ENCODE measurements at regions not wholly inside any gene's neighbourhood (a gene's known extent, or its start where the extent isn't known, plus 50 kb on each side); places are given as distances from the start of the nearest gene placed in this dataset.

DNA sequence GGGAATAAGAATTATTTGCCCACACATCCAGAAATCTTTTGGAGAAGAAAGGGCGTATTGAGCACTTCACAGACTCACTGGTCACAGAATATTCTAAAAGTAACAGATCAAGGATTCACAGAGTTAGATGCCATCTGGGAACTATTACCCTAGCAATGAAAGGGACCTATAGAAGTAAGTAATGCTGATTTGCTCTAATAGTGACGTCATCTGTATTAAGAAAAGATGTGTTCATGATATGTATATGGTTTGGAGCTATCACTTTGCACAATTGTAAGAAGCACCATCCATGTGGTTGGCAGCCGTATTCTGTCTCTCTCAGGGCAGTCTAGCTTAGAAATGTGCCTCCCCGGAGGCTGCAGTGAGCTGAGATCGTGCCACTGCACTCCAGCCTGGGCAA lies 52.8 kb upstream of the SV2C start:
- no peak for DNase-seq (ENCODE audit: low read depth in 2 of 3, low spot score in 2 of 3)

DNA sequence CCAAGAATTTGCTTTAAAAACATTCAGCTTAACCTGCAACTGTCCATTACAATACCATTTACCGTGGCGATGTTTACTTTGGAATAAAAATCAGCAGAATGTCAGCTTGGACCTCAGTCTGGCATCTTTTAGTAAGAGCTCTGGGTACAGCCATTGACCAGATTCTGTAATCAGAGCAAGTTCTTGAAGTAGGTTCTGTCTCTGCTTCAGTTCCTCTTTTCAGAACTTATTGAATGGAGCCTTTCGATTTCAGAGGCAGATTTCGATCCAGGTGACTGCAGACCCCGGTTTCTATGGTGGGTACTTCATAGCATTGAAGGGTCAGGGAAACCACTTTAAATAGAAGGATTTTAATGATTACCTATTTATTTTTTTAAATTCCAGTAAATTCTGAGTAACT lies 53.4 kb upstream of the SV2C start:
- no peak for DNase-seq (ENCODE audit: low read depth in 2 of 3, low spot score in 2 of 3)

DNA sequence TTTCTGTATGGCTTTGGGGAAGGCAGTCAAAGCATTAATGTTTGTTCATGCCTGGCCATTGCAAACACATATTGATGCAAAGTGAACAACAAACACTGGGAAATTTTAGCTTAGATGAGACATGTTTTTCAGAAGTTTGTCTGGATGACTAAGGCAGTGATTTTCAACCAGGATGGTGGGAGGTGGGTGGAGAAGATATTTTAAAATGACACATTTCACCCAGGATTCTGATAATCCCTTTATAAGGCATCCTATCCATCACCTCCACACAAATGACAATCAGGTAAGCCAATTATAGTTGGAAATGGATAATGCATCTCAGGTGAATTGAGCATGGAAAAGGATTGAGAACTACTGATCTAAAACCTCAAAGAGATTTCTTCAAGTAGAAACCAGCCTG lies 57.4 kb upstream of the SV2C start:
- no peak for DNase-seq (ENCODE audit: low read depth in 2 of 3, low spot score in 2 of 3)

DNA sequence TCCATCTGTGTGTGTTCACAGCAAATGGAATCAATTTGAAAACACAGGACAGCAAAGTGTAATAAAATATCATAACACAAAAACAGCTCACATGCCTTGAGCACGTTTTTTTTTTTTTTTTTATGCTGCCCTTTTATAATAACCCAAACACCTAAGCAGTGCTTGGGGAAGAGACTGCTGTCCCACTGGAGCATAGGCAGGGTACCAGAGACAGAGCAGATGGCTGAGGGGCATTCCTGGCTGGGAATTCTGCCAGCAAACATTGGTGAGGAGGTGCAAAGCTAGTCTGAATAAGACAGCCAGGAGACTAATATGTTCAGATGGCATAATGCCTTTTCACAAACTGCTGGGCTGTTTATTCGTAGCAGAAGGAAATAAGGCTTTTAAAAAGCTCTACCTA lies 58.1 kb upstream of the SV2C start:
- DNase-seq (ENCODE audit: low read depth in 2 of 3, low spot score in 2 of 3): no peak

DNA sequence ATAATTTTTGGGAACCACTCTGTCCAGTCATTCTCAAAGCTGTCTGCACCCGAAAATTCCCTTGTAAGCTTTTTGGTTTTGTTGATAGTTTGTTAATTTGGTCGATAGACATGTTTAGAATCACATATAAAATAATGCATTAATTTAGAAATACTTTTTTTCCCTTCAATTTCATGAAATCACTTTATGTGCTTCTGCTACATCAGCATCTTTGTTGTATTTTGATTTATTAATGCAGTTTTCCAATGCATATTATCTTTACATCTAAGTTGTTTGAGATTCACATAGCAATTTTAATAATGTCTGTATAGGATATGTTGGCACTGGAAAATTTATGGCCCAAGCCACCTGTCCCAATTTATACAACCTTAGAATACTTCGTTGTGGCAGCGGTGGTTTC lies 60.6 kb upstream of the SV2C start:
- DNase-seq (ENCODE audit: low read depth in 2 of 3, low spot score in 2 of 3): no peak

DNA sequence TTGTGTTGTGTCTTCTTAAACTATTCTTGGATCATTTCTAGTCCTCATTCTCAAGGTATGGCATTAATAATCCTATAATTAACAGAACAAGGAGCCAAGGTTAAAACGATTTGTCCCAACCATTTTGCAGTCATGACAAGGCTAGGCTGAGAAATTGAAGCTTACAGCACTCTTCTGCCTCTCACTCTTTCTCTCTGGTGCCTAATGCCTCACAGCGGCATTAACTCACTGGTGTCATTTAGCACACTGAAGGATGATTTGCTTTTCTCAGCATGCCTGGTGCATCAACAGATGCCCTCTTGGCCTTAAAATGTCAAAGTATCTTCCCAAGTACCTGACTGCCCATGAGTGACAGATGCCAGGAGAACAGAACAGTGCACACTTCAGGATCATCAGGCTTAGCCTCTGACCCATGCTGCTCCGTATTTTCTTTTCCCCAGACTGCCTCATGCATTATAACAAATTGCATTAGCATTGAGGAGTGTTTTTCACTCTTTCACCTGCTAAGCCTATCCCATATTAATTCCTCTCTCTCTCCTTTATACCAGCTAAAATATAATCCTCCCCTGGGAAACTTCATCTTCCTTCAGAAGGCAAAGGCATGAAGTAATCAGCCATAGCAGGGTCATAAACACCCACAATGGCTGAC lies 61.1 kb upstream of the SV2C start:
- DNase-seq (ENCODE audit: low read depth in 2 of 3, low spot score in 2 of 3): no peak

DNA sequence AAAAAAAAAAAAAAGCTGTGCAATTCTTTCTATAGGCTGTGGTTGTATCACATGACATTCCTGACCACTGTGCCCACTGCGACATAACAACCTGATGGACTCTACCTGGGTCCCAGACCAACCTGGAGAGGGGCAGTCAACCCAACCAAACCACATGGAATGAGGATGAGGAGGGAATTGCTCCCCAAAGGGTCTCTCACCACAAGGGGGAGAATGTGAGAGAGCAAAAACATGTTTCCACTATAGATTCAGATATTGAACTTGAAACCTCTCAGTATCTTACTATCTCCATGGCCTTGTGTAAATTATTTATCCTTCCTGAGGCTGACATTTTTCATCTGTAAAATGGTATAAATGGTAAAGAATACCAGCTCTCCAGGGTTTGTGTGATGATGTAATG lies 66.9 kb upstream of the SV2C start:
- no peak for DNase-seq (ENCODE audit: low read depth in 2 of 3, low spot score in 2 of 3)

DNA sequence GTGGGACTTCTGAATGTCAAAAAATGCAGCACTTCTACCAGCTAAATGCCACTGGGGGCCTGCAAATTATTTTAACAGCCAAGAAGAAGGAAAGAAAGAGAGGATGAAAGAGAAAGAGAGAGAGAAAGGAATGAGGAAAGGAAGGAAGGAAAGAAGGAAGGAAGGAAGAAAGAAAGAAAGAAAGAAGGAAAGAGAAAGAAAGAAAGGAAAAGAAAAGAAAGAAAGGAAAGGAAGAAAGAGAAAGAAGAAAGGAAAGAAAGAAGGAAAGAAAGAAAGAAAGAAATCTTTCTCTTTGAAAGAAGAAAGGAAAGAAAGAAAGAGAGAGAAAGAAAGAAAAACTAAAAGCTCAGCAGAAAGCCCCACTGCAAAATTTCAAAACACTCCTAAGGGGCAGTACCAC lies 69.2 kb upstream of the SV2C start:
- no peak for DNase-seq (ENCODE audit: low read depth in 2 of 3, low spot score in 2 of 3)

DNA sequence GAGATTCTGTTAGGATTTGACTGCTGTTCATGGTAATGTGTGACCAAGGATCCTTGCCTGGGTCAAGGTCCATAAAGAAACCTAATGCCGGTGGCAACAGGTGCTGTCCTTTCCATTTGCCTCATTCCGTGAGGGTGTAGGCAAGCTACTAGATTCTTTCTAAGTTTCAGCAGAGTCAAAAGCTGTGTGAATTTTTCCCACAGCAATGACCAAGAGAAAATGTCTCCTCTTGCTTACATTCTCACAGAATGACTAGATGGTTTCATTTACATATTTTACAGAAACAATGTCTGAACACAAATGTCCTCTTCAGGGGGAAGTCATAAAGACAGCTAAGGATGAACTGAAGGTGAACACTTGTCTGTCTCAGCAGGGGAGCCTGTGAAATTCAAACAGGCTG lies 75.3 kb upstream of the SV2C start:
- no peak for DNase-seq (ENCODE audit: low read depth in 2 of 3, low spot score in 2 of 3)

DNA sequence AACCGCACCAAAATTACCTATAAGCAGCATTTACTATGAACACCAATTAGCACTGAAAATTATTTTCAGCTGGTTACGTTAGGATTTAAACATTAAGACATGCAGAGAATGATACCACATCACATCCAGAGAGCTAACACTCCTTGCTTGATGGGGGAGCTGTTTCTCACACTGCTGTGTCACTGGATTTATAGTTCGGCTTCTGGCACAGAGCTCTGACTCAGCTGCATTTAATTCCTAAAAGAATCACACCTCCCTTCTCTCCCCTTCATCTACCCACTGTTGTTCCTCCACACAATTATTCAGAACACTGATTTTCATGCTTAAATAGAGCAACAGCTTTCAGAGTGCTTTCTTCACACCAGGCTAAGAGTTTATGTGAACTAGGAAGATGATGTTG lies 82.6 kb upstream of the SV2C start:
- DNase-seq (ENCODE audit: low read depth in 2 of 3, low spot score in 2 of 3): no peak

DNA sequence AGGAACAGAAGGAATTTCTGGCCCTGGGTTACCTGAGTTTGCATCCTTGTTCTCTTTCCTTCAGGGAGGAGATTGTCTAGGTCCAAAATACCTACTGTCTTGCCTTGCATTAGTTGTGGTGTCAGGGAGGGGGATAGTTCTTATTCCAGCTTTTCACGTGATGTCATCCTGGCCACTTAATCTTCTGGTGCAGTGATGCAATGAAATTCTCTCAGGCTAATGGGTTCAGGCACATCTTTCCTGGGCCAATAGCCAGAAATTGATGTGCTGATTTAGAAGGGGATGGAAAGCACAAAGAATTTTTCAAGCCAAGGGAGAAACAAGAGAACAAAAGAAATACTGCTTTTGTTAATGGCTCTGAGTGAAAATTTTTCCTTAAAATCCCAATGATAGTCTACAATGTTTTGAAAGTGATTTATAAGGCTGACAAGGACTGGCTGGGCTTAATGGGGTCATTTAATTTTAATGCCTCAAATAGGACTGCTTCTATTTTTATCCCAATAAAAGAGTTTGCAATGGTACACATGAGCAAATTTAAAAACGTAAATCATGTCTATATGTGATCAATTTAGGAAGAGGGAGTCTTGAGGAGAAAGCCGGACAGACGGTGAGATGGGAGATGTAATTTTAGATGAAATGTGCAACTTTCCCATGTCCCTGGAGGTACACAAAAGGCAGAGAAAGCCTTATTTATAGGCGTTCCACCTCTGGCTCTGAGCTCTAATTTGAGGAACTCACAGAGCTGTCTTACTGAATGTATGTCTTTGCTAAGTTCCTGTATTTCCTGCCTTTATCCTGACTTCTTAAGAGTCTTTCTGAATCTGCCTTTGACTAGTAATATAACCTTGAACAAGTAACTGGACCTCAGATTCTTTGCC lies 89.3 kb upstream of the SV2C start:
- DNase-seq (ENCODE audit: low read depth in 2 of 3, low spot score in 2 of 3): peak in 1 of 3 donors; percentile 7

DNA sequence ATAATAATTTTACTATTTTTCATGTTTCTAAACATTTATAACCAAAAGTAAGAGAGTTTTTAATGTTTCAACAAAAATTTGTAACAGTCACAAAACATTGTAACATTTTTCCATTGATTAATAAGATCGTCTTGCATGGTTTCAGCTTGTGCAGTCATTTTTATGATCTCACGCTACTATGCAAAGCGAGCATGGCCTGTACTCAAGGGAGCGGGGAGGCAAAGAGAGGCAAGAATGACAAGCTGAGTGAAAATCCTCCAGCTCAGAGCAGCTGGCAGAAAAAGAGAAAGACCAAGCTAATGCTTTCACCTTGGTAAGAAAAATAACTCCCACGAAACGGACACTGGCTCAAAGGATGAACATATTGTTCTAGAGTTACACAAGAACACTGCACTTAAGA lies 90.0 kb upstream of the SV2C start:
- DNase-seq (ENCODE audit: low read depth in 2 of 3, low spot score in 2 of 3): no peak

DNA sequence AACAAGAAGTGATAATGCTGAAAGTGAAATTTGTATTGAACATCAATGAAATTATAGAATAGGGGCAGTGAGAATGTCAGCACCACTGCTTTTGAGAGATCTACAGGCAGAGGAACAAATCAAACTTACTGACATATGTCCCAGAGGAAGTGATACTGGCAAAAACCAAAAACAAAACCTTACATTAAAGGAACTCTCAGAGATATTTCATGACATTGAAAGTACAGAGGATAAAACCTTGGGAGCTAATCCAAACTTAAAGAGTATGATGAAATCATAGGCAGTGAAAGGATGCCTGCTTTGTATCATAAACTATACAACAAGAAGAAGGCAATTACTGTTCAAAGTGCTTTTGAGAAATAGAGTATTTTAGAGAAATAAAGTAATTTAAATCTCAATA lies 90.4 kb upstream of the SV2C start:
- DNase-seq (ENCODE audit: low read depth in 2 of 3, low spot score in 2 of 3): no peak

DNA sequence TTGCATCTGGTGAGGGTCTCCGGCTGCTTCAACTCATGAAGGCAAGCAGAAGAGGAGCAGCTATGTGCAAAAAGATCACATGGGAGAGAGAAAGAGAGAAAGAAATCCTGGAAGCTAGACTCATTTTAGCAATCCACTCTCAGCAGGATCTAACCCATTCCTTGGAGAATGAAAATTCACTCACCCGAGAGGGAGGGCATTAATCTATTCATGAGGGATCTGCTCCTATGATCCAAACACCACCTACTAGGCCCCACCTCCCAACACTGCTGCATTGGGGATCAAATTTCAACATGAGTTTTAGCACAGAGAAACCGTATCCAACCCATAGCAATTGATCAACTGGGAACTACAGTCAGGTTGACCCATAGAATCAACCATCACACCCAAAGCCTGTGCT lies 98.1 kb upstream of the SV2C start:
- no peak for DNase-seq (ENCODE audit: low read depth in 2 of 3, low spot score in 2 of 3)

DNA sequence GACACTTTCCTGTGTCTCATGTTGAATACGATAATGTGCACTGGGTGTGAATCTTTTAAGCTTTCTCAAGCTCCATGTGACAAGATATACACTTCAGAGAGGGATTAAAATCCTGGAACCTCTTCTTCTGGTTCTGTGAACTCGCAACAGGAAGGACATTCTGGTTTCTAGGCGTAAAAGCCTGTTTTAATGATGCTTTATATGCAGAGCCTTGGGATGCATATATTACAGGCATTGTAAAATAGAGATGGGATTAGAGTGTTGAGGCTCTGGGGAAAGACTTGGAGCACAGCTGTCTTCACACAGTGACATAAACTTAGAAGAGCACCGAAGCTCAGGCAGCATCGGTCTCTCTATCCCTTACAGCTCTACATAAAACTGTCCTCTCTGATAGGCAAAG lies 107.7 kb upstream of the SV2C start:
- no peak for DNase-seq (ENCODE audit: low read depth in 2 of 3, low spot score in 2 of 3)

DNA sequence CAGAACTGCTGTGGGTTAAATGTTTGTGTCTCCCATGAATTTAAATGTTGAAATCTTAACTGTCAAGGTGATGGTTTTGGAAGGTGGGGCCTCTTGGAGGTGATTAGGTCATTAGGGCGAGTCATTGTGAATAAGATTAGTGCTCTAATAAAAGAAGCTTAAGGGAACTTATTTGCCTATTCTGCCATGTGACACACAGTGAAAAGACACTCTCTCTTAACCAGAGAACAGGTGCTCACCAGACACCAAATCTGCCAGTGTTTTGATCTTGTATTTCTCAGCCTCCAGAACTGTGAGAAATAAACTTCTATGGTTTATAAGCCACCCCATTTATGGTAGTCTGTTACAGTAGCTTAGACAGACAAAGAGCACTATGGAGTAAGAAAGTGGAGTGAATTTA lies 117.9 kb upstream of the SV2C start:
- no peak for DNase-seq (ENCODE audit: low read depth in 2 of 3, low spot score in 2 of 3)

DNA sequence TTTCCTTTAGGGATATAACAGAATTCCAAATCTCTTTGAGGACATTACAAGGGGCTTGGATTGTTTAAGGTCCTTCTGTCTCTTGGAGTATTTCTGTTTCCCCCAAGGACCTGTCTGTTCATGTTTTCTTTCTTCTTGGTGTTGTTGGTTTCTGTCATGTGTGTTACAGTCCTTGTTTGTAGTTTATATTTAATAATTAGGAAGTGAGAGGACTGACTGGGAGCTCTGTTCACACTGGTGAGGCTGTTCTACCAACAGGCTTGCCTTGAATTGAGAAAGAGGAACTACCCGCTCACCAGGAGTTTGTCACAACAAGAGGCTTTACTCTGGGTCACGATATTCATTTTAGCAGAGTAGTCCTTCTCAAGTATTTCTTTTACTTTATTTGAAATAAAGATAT lies 119.2 kb upstream of the SV2C start:
- DNase-seq (ENCODE audit: low read depth in 2 of 3, low spot score in 2 of 3): peak in 1 of 3 donors; percentile 32

DNA sequence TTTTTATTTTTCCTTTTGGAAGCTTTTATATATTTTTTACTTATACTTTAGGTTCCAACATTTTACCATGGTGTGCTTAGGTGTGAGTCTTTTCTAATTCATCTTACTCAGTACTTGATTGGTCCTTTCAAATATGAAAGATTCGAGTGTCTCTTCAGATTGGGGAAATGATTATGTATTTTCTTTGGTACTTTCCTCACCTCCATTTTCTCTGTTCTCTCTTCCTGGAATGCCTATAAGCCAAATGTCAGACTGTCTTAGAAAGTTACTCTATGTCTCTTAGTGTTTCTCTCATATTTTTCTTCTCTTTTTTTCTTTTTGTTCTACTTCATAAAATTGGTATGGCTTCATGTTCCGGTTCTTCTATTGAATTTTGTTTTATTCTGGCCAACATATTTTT lies 119.6 kb upstream of the SV2C start:
- DNase-seq (ENCODE audit: low read depth in 2 of 3, low spot score in 2 of 3): no peak

DNA sequence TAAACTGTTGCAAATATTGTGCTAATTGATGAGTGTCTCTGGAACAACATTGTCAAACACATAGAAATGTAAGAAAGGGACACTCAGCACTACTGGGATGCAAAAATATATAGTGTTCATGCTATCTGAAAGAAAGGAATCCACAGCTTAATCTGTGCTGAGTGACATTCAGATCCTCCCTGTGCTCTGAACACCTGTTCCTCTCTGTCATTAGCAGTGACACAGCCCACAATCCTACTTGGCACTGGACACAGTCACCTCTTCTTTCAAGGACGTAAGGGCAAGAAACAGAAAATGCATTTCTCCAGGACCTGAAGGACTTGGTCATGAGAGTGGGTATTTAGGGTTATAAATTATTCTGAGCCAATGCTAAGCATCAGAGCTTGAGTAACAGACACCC lies 121.4 kb upstream of the SV2C start:
- no peak for DNase-seq (ENCODE audit: low read depth in 2 of 3, low spot score in 2 of 3)

DNA sequence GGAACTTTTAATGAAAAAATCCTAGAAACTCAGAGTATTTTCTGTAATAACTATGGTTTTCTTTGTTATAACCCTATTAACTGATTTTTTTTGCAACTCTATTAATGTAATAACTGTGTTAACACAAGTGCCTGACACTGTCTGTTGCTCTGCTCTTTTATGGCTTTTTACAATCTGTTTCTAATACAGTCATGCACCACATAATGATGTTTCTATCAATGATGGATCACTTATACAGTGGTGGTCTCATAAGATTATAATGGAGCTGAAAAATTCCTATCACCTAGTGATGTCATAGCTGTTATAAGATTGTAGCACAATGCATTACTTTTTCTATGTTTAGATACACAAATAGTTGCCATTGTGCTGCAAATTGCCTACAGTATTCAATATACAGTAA lies 123.1 kb upstream of the SV2C start:
- no peak for DNase-seq (ENCODE audit: low read depth in 2 of 3, low spot score in 2 of 3)

DNA sequence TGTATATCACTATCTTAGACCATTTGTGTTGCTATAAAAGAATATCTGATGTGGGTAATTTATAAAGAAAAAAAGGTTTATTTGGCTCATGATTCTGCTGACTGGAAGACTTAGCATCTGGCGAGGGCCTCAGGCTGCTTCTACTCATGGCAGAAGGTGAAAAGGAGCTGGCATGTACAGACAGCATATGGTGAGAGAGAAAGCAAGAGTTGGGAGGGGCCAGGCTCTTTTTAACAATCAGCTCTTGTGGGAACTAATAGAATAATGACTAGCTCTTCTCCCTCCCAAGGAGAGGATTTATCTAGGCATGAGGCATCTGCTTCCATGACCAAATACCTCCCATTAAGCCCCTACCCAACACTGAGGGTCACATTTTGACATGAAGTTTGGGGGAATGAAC lies 130.2 kb upstream of the SV2C start:
- DNase-seq (ENCODE audit: low read depth in 2 of 3, low spot score in 2 of 3): no peak

DNA sequence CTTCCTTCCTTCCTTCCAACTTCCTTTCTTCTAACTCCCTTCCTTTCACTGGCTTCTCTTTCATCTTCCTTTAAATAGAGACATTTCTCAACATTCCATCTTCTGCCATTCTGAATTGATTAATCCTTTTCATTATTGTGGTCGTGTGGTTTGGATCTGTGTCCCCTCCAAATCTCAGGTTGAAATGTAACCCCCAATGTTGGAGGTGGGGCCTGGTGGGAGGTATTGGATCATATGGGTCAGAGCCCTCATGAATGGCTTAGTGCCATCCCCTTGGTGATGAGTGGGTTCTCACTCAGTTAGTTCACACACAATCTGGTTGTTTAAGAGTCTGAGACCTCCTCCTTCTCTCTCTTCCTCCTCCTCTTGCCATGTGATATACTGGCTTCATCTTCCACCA lies 130.9 kb upstream of the SV2C start:
- DNase-seq (ENCODE audit: low read depth in 2 of 3, low spot score in 2 of 3): no peak

DNA sequence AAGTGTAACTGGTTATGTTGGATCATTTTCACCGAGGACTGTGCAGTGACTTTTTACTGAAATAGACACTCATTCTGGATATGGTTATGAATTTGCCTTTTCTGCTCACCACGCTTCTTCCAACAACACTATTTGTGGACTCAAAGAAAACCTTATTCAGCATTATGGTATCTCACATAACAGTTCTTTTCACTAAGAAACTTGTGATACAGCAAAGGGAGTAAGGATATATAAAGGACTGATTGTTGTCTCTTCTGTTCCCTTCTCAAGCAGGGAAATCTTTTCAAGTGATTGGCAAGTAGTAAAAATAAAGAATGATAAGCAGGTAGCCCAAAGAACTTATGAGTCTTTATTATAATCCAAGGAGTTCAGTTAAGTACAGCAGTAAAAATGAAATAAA lies 131.5 kb upstream of the SV2C start:
- no peak for DNase-seq (ENCODE audit: low read depth in 2 of 3, low spot score in 2 of 3)

Data from hematopoietic multipotent progenitor cell (in vitro differentiated cells).